ENCODE measurements at regions not wholly inside any gene's neighbourhood (a gene's known extent, or its start where the extent isn't known, plus 50 kb on each side); places are given as distances from the start of the nearest gene placed in this dataset.

DNA sequence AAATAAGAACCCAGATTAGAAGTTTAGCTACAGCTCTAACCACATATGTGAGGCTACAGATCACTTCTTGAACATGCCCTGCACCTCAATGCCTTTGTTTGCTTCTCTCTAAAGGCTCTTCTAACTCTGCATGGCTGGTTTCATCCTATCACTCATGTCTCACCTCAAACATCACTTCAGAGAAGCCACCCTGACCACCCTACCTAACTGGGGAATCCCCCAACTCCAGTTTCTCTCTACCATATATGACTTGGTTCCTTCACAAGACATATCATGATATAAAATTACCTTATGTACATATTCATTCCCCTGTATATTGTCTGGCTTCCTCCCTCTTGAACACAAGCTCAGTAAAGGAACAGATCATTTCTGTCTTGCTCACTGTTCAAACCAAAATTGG, 250.2 kb upstream of the GRIP1 start:
- ChIA-PET POLR2A (no interaction called here), CTCF (no interaction called here)
- no peaks in the 10 kb centered on the region for H3K27me3 Mint-ChIP-seq (ENCODE audit: low read depth)
- H3K4me3 Mint-ChIP-seq: no peak overlapping the region
- ATAC-seq (no peak), DNase-seq (ENCODE audit: low spot score) (no peak)
- H3K9me3 Mint-ChIP-seq: peaks cover 4% of the 10 kb centered on the region
- H3K36me3 Mint-ChIP-seq: no peaks in the 10 kb centered on the region
- TF ChIP-seq, protein P1, sequence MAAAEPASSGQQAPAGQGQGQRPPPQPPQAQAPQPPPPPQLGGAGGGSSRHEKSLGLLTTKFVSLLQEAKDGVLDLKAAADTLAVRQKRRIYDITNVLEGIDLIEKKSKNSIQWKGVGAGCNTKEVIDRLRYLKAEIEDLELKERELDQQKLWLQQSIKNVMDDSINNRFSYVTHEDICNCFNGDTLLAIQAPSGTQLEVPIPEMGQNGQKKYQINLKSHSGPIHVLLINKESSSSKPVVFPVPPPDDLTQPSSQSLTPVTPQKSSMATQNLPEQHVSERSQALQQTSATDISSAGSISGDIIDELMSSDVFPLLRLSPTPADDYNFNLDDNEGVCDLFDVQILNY (CRISPR knock-in tag; IDR thresholded peaks at IDR 0.05): no peak
- no peak for TF ChIP-seq ATF1 (CRISPR knock-in tag; IDR thresholded peaks at IDR 0.05)
- TF ChIP-seq ZNF423 (CRISPR knock-in tag; IDR thresholded peaks at IDR 0.05): no peak
- TF ChIP-seq, protein P2, sequence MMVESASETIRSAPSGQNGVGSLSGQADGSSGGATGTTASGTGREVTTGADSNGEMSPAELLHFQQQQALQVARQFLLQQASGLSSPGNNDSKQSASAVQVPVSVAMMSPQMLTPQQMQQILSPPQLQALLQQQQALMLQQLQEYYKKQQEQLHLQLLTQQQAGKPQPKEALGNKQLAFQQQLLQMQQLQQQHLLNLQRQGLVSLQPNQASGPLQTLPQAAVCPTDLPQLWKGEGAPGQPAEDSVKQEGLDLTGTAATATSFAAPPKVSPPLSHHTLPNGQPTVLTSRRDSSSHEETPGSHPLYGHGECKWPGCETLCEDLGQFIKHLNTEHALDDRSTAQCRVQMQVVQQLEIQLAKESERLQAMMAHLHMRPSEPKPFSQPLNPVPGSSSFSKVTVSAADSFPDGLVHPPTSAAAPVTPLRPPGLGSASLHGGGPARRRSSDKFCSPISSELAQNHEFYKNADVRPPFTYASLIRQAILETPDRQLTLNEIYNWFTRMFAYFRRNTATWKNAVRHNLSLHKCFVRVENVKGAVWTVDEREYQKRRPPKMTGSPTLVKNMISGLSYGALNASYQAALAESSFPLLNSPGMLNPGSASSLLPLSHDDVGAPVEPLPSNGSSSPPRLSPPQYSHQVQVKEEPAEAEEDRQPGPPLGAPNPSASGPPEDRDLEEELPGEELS (CRISPR knock-in tag; IDR thresholded peaks at IDR 0.05): no peak
- no peak for TF ChIP-seq ZNF416 (CRISPR knock-in tag; IDR thresholded peaks at IDR 0.05)
- H3K4me1 Mint-ChIP-seq: peaks cover 11% of the 10 kb centered on the region
- no peak overlapping the region for H3K27ac Mint-ChIP-seq

DNA sequence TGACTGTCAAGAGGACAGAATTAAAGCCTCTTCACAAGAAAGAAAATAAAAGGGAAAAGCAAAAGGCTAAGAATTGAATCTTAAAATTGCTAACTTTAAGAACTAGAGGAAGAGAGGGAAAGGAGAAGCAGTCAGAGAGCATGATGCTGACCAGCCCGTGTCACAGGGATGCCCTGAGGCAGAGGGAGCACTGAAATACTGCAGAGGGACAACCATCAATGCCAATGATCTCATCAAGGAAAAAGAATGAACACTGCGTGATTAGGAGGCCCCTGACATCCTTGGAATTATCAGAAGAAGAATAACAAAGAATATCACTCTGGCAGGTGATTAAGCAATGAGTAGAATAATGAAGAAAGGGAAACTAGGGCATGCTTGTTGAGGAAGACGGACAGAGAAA, 252.2 kb upstream of the GRIP1 start:
- Mint-ChIP-seq H3K4me3 (no peak overlapping the region), H3K27ac (no peak overlapping the region), H3K27me3 (ENCODE audit: low read depth) (no peaks in the 10 kb centered on the region), H3K4me1 (peaks cover 10% of the 10 kb centered on the region), H3K36me3 (no peaks in the 10 kb centered on the region), H3K9me3 (peaks cover 4% of the 10 kb centered on the region)
- DNase-seq (ENCODE audit: low spot score) (no peak), ATAC-seq (no peak)
- CTCF ChIA-PET: no interaction called here
- TF ChIP-seq KAT7 (CRISPR knock-in tag; IDR thresholded peaks at IDR 0.05; ENCODE audit: borderline replicate concordance) (no peak), RORB (CRISPR knock-in tag; IDR thresholded peaks at IDR 0.05) (no peak), CREB1 (CRISPR knock-in tag; IDR thresholded peaks at IDR 0.05) (no peak), FOXJ3 (CRISPR knock-in tag; IDR thresholded peaks at IDR 0.05; ENCODE audit: borderline replicate concordance) (no peak), RELA (CRISPR knock-in tag; IDR thresholded peaks at IDR 0.05; ENCODE audit: borderline replicate concordance) (no peak), SP1 (CRISPR knock-in tag; conservative IDR thresholded peaks at IDR 0.05) (no peak), ZNF317 (CRISPR knock-in tag; IDR thresholded peaks at IDR 0.05; ENCODE audit: borderline replicate concordance, low read depth) (no peak), ZNF263 (CRISPR knock-in tag; IDR thresholded peaks at IDR 0.05; ENCODE audit: low read depth) (no peak), IRF2 (CRISPR knock-in tag; IDR thresholded peaks at IDR 0.05; ENCODE audit: borderline replicate concordance, low read depth) (no peak), GTF2I (CRISPR knock-in tag; conservative IDR thresholded peaks at IDR 0.05) (no peak)
- TF ChIP-seq, protein P3, sequence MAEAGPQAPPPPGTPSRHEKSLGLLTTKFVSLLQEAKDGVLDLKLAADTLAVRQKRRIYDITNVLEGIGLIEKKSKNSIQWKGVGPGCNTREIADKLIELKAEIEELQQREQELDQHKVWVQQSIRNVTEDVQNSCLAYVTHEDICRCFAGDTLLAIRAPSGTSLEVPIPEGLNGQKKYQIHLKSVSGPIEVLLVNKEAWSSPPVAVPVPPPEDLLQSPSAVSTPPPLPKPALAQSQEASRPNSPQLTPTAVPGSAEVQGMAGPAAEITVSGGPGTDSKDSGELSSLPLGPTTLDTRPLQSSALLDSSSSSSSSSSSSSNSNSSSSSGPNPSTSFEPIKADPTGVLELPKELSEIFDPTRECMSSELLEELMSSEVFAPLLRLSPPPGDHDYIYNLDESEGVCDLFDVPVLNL (CRISPR knock-in tag; IDR thresholded peaks at IDR 0.05; ENCODE audit: borderline replicate concordance, low read depth): no peak
- TF ChIP-seq, protein P4, sequence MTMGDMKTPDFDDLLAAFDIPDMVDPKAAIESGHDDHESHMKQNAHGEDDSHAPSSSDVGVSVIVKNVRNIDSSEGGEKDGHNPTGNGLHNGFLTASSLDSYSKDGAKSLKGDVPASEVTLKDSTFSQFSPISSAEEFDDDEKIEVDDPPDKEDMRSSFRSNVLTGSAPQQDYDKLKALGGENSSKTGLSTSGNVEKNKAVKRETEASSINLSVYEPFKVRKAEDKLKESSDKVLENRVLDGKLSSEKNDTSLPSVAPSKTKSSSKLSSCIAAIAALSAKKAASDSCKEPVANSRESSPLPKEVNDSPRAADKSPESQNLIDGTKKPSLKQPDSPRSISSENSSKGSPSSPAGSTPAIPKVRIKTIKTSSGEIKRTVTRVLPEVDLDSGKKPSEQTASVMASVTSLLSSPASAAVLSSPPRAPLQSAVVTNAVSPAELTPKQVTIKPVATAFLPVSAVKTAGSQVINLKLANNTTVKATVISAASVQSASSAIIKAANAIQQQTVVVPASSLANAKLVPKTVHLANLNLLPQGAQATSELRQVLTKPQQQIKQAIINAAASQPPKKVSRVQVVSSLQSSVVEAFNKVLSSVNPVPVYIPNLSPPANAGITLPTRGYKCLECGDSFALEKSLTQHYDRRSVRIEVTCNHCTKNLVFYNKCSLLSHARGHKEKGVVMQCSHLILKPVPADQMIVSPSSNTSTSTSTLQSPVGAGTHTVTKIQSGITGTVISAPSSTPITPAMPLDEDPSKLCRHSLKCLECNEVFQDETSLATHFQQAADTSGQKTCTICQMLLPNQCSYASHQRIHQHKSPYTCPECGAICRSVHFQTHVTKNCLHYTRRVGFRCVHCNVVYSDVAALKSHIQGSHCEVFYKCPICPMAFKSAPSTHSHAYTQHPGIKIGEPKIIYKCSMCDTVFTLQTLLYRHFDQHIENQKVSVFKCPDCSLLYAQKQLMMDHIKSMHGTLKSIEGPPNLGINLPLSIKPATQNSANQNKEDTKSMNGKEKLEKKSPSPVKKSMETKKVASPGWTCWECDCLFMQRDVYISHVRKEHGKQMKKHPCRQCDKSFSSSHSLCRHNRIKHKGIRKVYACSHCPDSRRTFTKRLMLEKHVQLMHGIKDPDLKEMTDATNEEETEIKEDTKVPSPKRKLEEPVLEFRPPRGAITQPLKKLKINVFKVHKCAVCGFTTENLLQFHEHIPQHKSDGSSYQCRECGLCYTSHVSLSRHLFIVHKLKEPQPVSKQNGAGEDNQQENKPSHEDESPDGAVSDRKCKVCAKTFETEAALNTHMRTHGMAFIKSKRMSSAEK (CRISPR knock-in tag; IDR thresholded peaks at IDR 0.05; ENCODE audit: borderline replicate concordance): no peak
- TF ChIP-seq, protein P5, sequence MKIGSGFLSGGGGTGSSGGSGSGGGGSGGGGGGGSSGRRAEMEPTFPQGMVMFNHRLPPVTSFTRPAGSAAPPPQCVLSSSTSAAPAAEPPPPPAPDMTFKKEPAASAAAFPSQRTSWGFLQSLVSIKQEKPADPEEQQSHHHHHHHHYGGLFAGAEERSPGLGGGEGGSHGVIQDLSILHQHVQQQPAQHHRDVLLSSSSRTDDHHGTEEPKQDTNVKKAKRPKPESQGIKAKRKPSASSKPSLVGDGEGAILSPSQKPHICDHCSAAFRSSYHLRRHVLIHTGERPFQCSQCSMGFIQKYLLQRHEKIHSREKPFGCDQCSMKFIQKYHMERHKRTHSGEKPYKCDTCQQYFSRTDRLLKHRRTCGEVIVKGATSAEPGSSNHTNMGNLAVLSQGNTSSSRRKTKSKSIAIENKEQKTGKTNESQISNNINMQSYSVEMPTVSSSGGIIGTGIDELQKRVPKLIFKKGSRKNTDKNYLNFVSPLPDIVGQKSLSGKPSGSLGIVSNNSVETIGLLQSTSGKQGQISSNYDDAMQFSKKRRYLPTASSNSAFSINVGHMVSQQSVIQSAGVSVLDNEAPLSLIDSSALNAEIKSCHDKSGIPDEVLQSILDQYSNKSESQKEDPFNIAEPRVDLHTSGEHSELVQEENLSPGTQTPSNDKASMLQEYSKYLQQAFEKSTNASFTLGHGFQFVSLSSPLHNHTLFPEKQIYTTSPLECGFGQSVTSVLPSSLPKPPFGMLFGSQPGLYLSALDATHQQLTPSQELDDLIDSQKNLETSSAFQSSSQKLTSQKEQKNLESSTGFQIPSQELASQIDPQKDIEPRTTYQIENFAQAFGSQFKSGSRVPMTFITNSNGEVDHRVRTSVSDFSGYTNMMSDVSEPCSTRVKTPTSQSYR (CRISPR knock-in tag; IDR thresholded peaks at IDR 0.05): no peak
- TF ChIP-seq, protein P6, sequence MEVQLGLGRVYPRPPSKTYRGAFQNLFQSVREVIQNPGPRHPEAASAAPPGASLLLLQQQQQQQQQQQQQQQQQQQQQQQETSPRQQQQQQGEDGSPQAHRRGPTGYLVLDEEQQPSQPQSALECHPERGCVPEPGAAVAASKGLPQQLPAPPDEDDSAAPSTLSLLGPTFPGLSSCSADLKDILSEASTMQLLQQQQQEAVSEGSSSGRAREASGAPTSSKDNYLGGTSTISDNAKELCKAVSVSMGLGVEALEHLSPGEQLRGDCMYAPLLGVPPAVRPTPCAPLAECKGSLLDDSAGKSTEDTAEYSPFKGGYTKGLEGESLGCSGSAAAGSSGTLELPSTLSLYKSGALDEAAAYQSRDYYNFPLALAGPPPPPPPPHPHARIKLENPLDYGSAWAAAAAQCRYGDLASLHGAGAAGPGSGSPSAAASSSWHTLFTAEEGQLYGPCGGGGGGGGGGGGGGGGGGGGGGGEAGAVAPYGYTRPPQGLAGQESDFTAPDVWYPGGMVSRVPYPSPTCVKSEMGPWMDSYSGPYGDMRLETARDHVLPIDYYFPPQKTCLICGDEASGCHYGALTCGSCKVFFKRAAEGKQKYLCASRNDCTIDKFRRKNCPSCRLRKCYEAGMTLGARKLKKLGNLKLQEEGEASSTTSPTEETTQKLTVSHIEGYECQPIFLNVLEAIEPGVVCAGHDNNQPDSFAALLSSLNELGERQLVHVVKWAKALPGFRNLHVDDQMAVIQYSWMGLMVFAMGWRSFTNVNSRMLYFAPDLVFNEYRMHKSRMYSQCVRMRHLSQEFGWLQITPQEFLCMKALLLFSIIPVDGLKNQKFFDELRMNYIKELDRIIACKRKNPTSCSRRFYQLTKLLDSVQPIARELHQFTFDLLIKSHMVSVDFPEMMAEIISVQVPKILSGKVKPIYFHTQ (CRISPR knock-in tag; IDR thresholded peaks at IDR 0.05): no peak
- TF ChIP-seq, protein P2 (CRISPR knock-in tag; IDR thresholded peaks at IDR 0.05): no peak
- POLR2A ChIA-PET: no interaction called here
